ENCODE measurements at regions not wholly inside any gene's neighbourhood (a gene's known extent, or its start where the extent isn't known, plus 50 kb on each side); places are given as distances from the start of the nearest gene placed in this dataset.

- Histone ChIP-seq H3K4me1 (ENCODE audit: insufficient read depth, insufficient read length) (no peaks in the 10 kb centered on the region), H3K36me3 (ENCODE audit: insufficient read depth, insufficient read length, low read length) (no peaks in the 10 kb centered on the region), H3K4me3 (ENCODE audit: insufficient read length, low read depth) (no peak overlapping the region), H3K9me3 (ENCODE audit: insufficient read depth, low read length) (no peaks in the 10 kb centered on the region), H3K27me3 (ENCODE audit: insufficient read depth, insufficient read length) (no peaks in the 10 kb centered on the region), H3K9ac (ENCODE audit: insufficient read length, low read depth) (no peak overlapping the region)
- no peak for DNase-seq (ENCODE audit: low read depth, low spot score)
- TF ChIP-seq YY1 (IDR thresholded peaks at IDR 0.05; ENCODE audit: insufficient read depth, insufficient read length) = no peak
- no peak for TF ChIP-seq ZNF274 (IDR thresholded peaks at IDR 0.05; ENCODE audit: low read depth, low read length)
- no peak for TF ChIP-seq SUZ12 (IDR thresholded peaks at IDR 0.05; ENCODE audit: extremely low read depth, insufficient read depth, insufficient read length)
Measured at GRCh38 chr14:58752771-58753201, 115.0 kb downstream of the DACT1 start.

- TF ChIP-seq ZNF274 (IDR thresholded peaks at IDR 0.05; ENCODE audit: low read depth, low read length) (no peak), SUZ12 (IDR thresholded peaks at IDR 0.05; ENCODE audit: extremely low read depth, insufficient read depth, insufficient read length) (no peak)
- H3K4me1 ChIP-seq (ENCODE audit: insufficient read depth, insufficient read length) = no peaks in the 10 kb centered on the region
- no peaks in the 10 kb centered on the region for H3K9me3 ChIP-seq (ENCODE audit: insufficient read depth, low read length)
- no peaks in the 10 kb centered on the region for H3K36me3 ChIP-seq (ENCODE audit: insufficient read depth, insufficient read length, low read length)
- no peak for DNase-seq (ENCODE audit: low read depth, low spot score)
- no peaks in the 10 kb centered on the region for H3K27me3 ChIP-seq (ENCODE audit: insufficient read depth, insufficient read length)
- no peak overlapping the region for H3K9ac ChIP-seq (ENCODE audit: insufficient read length, low read depth)
- no peak overlapping the region for H3K4me3 ChIP-seq (ENCODE audit: insufficient read length, low read depth)
Measured at GRCh38 chr14:58755031-58755925, 117.5 kb downstream of the DACT1 start.

- Histone ChIP-seq H3K4me3 (ENCODE audit: insufficient read length, low read depth) (no peak overlapping the region), H3K27me3 (ENCODE audit: insufficient read depth, insufficient read length) (peaks cover 6% of the 10 kb centered on the region), H3K36me3 (ENCODE audit: insufficient read depth, insufficient read length, low read length) (no peaks in the 10 kb centered on the region), H3K9me3 (ENCODE audit: insufficient read depth, low read length) (no peaks in the 10 kb centered on the region), H3K4me1 (ENCODE audit: insufficient read depth, insufficient read length) (no peaks in the 10 kb centered on the region), H3K9ac (ENCODE audit: insufficient read length, low read depth) (no peak overlapping the region)
- no peak for DNase-seq (ENCODE audit: low read depth, low spot score)
- TF ChIP-seq ZNF274 (IDR thresholded peaks at IDR 0.05; ENCODE audit: low read depth, low read length) (no peak), YY1 (IDR thresholded peaks at IDR 0.05; ENCODE audit: insufficient read depth, insufficient read length) (no peak), SUZ12 (IDR thresholded peaks at IDR 0.05; ENCODE audit: extremely low read depth, insufficient read depth, insufficient read length) (no peak)
Measured at GRCh38 chr14:58760121-58760520, 122.4 kb downstream of the DACT1 start.

- no peaks in the 10 kb centered on the region; the same call in 1 of the 2 replicates for H3K9me3 ChIP-seq (ENCODE audit: insufficient read depth, low read length)
- H3K4me1 ChIP-seq (ENCODE audit: insufficient read depth, insufficient read length) = no peaks in the 10 kb centered on the region
- H3K27me3 ChIP-seq (ENCODE audit: insufficient read depth, insufficient read length) = peaks cover 31% of the 10 kb centered on the region
- TF ChIP-seq SUZ12 (IDR thresholded peaks at IDR 0.05; ENCODE audit: extremely low read depth, insufficient read depth, insufficient read length) = no peak
- no peak for TF ChIP-seq YY1 (IDR thresholded peaks at IDR 0.05; ENCODE audit: insufficient read depth, insufficient read length)
- no peak for TF ChIP-seq ZNF274 (IDR thresholded peaks at IDR 0.05; ENCODE audit: low read depth, low read length)
- no peak overlapping the region for H3K4me3 ChIP-seq (ENCODE audit: insufficient read length, low read depth)
- H3K36me3 ChIP-seq (ENCODE audit: insufficient read depth, insufficient read length, low read length) = no peaks in the 10 kb centered on the region
- DNase-seq (ENCODE audit: low read depth, low spot score) = no peak
- H3K9ac ChIP-seq (ENCODE audit: insufficient read length, low read depth) = no peak overlapping the region
Measured at GRCh38 chr14:58762629-58763028, 124.9 kb downstream of the DACT1 start.

- no peaks in the 10 kb centered on the region for H3K36me3 ChIP-seq (ENCODE audit: insufficient read depth, insufficient read length, low read length)
- H3K4me1 ChIP-seq (ENCODE audit: insufficient read depth, insufficient read length) = no peaks in the 10 kb centered on the region
- no peak overlapping the region for H3K9ac ChIP-seq (ENCODE audit: insufficient read length, low read depth)
- no peak for TF ChIP-seq SUZ12 (IDR thresholded peaks at IDR 0.05; ENCODE audit: extremely low read depth, insufficient read depth, insufficient read length)
- no peak for TF ChIP-seq ZNF274 (IDR thresholded peaks at IDR 0.05; ENCODE audit: low read depth, low read length)
- no peak for TF ChIP-seq YY1 (IDR thresholded peaks at IDR 0.05; ENCODE audit: insufficient read depth, insufficient read length)
- no peaks in the 10 kb centered on the region; the same call in 1 of the 2 replicates for H3K9me3 ChIP-seq (ENCODE audit: insufficient read depth, low read length)
- DNase-seq (ENCODE audit: low read depth, low spot score) = no peak
- no peak overlapping the region for H3K4me3 ChIP-seq (ENCODE audit: insufficient read length, low read depth)
- peaks cover 36% of the 10 kb centered on the region for H3K27me3 ChIP-seq (ENCODE audit: insufficient read depth, insufficient read length)
Measured at GRCh38 chr14:58763210-58763609, 125.4 kb downstream of the DACT1 start.

- TF ChIP-seq SUZ12 (IDR thresholded peaks at IDR 0.05; ENCODE audit: extremely low read depth, insufficient read depth, insufficient read length) (no peak), YY1 (IDR thresholded peaks at IDR 0.05; ENCODE audit: insufficient read depth, insufficient read length) (no peak), ZNF274 (IDR thresholded peaks at IDR 0.05; ENCODE audit: low read depth, low read length) (no peak)
- Histone ChIP-seq H3K27me3 (ENCODE audit: insufficient read depth, insufficient read length) (peaks cover 40% of the 10 kb centered on the region), H3K9me3 (ENCODE audit: insufficient read depth, low read length) (no peaks in the 10 kb centered on the region; the same call in 1 of the 2 replicates), H3K4me3 (ENCODE audit: insufficient read length, low read depth) (no peak overlapping the region), H3K36me3 (ENCODE audit: insufficient read depth, insufficient read length, low read length) (no peaks in the 10 kb centered on the region), H3K4me1 (ENCODE audit: insufficient read depth, insufficient read length) (no peaks in the 10 kb centered on the region), H3K9ac (ENCODE audit: insufficient read length, low read depth) (no peak overlapping the region)
- DNase-seq (ENCODE audit: low read depth, low spot score) = no peak
Measured at GRCh38 chr14:58765418-58765831, 127.7 kb downstream of the DACT1 start.

GRCh38 chr14:58765843-58766242 lies 128.1 kb downstream of the DACT1 start:
- H3K4me3 ChIP-seq (ENCODE audit: insufficient read length, low read depth) = no peak overlapping the region
- no peak overlapping the region for H3K9ac ChIP-seq (ENCODE audit: insufficient read length, low read depth)
- DNase-seq (ENCODE audit: low read depth, low spot score) = no peak
- peaks cover 40% of the 10 kb centered on the region for H3K27me3 ChIP-seq (ENCODE audit: insufficient read depth, insufficient read length)
- H3K36me3 ChIP-seq (ENCODE audit: insufficient read depth, insufficient read length, low read length) = no peaks in the 10 kb centered on the region
- TF ChIP-seq YY1 (IDR thresholded peaks at IDR 0.05; ENCODE audit: insufficient read depth, insufficient read length) (no peak), ZNF274 (IDR thresholded peaks at IDR 0.05; ENCODE audit: low read depth, low read length) (no peak), SUZ12 (IDR thresholded peaks at IDR 0.05; ENCODE audit: extremely low read depth, insufficient read depth, insufficient read length) (no peak)
- no peaks in the 10 kb centered on the region; the same call in 1 of the 2 replicates for H3K9me3 ChIP-seq (ENCODE audit: insufficient read depth, low read length)
- H3K4me1 ChIP-seq (ENCODE audit: insufficient read depth, insufficient read length) = no peaks in the 10 kb centered on the region

Measured in NT2/D1 (cell line).